Endothelial cell of umbilical vein (primary cell): ENCODE measurements at regions not wholly inside any gene's neighbourhood (a gene's known extent, or its start where the extent isn't known, plus 50 kb on each side); places are given as distances from the start of the nearest gene placed in this dataset.

ENCODE experiments used
- BruUV-seq: library from RNA; stranded (reverse); fragments of 400-500 nt; replicated peaks from 2 replicates; lab custom pipeline; 2021; lab: Mats Ljungman, UMichigan
- CTCF ChIA-PET: fragments of 300-600, 350-600 bp; sonication (Branson Sonifier 250); formaldehyde crosslinking; loops from one replicate; lab custom pipeline; 2021; ENCODE audit warnings: antibody characterized with exemption, inconsistent platforms; lab: Charles Lee
- POLR2A ChIA-PET: fragments of 300-600, 350-600 bp; sonication (Branson Sonifier 250); formaldehyde crosslinking; loops from one replicate; lab custom pipeline; 2021; ENCODE audit warnings: antibody characterized with exemption, inconsistent platforms; lab: Charles Lee
- DNase-seq: peaks from one replicate; pipeline ENCODE4 v3.0.0-alpha.2; 2011; ENCODE audit warnings: low read depth, low spot score
- FAIRE-seq: peaks from 2 replicates; lab custom pipeline; 2011; peaks lifted over from hg19 to GRCh38; lab: Jason Lieb, UNC
- H2AFZ ChIP-seq: 2 replicates; pipeline ENCODE4 v1.6.0; 2012; ENCODE audit warnings: low read depth, low read length, control low read depth, inconsistent platforms
- H3K27ac ChIP-seq: 2 replicates; pipeline ENCODE4 v1.5.1; 2011; ENCODE audit warnings: low read depth, mild to moderate bottlenecking, control low read depth, low read length, moderate library complexity; ENCODE audit not compliant: insufficient read depth
- H3K27me3 ChIP-seq, 2 experiments: 2 replicates each; pipeline versions ENCODE4 v1.6.0 to v1.6.1; 2011; ENCODE audit warnings: low read length in 2 of 2, mixed read lengths in 1 of 2; ENCODE audit not compliant: control insufficient read depth in 2 of 2, insufficient read depth in 2 of 2
- H3K36me3 ChIP-seq, 2 experiments: 2 replicates in 1 of 2; 3 replicates in 1 of 2; pipeline ENCODE4 v1.5.1; 2011; ENCODE audit warnings: low read length in 2 of 2, mild to moderate bottlenecking in 1 of 2, moderate library complexity in 1 of 2; ENCODE audit not compliant: control insufficient read depth in 2 of 2, insufficient read depth in 2 of 2; ENCODE audit errors: extremely low read depth in 1 of 2
- H3K4me1 ChIP-seq: 3 replicates; pipeline ENCODE4 v1.5.1; 2011; ENCODE audit warnings: mild to moderate bottlenecking, low read length; ENCODE audit not compliant: control insufficient read depth, insufficient read depth; ENCODE audit errors: extremely low read depth
- H3K4me2 ChIP-seq: 2 replicates; pipeline ENCODE4 v1.6.1; 2011; ENCODE audit warnings: low read length, control low read depth, mixed read lengths; ENCODE audit not compliant: insufficient read depth
- H3K4me3 ChIP-seq, 3 experiments: fragments of 200-600 bp in 1 of 3; sonication (generic), shearing (Covaris generic) in 1 of 3; replicated peaks in 1 of 3; 2 replicates each; pipeline ENCODE4 v1.5.1; 2011 to 2016; ENCODE audit warnings: control low read depth in 3 of 3, low read length in 3 of 3, mild to moderate bottlenecking in 2 of 3, inconsistent platforms in 1 of 3, low read depth in 1 of 3, moderate library complexity in 1 of 3; ENCODE audit not compliant: insufficient read depth in 1 of 3
- H3K79me2 ChIP-seq: 2 replicates; pipeline ENCODE4 v1.6.0; 2012; ENCODE audit warnings: low read length, inconsistent platforms; ENCODE audit not compliant: control insufficient read depth, insufficient read depth
- H3K9ac ChIP-seq: replicated peaks from 2 replicates; pipeline ENCODE3; 2011; ENCODE audit warnings: low read length, control low read depth; ENCODE audit not compliant: insufficient read depth; ENCODE audit errors: extremely low read depth
- H3K9me1 ChIP-seq: replicated peaks from 3 replicates; pipeline ENCODE4 v1.6.0; 2011; ENCODE audit warnings: mild to moderate bottlenecking, low read length; ENCODE audit not compliant: control insufficient read depth, insufficient read depth; ENCODE audit errors: extremely low read depth
- H3K9me3 ChIP-seq: replicated peaks from 2 replicates; pipeline ENCODE4 v1.5.1; 2012; ENCODE audit warnings: low read length, inconsistent platforms; ENCODE audit not compliant: control insufficient read depth, insufficient read depth
- H4K20me1 ChIP-seq: replicated peaks from 2 replicates; pipeline ENCODE3; 2011; ENCODE audit warnings: mild to moderate bottlenecking, low read length; ENCODE audit not compliant: control insufficient read depth, insufficient read depth; ENCODE audit errors: extremely low read depth
- CTCF ChIP-seq, 2 donors: IDR thresholded peaks; 1 replicate in 1 of 2; 2 replicates in 1 of 2; pipeline ENCODE4 v1.5.1; 2011; ENCODE audit warnings: low read length in 2 of 2, mild to moderate bottlenecking in 2 of 2, moderate library complexity in 2 of 2, control low read depth in 1 of 2, inconsistent platforms in 1 of 2, low read depth in 1 of 2; ENCODE audit not compliant: insufficient read depth in 1 of 2; ENCODE audit errors: extremely low read depth in 1 of 2
- EZH2 ChIP-seq: IDR thresholded peaks from 2 replicates; pipeline ENCODE4 v1.6.1; 2012; ENCODE audit warnings: borderline replicate concordance, low read depth, mild to moderate bottlenecking, moderate library complexity, low read length, inconsistent platforms; ENCODE audit not compliant: severe bottlenecking
- FOS ChIP-seq: IDR thresholded peaks from 2 replicates; pipeline ENCODE4 v1.6.1; 2011; ENCODE audit warnings: mild to moderate bottlenecking, low read length, moderate library complexity, borderline replicate concordance; ENCODE audit not compliant: insufficient read depth
- GATA2 ChIP-seq: IDR thresholded peaks from 2 replicates; pipeline ENCODE4 v1.7.0; 2011; ENCODE audit warnings: low read depth, mild to moderate bottlenecking, moderate library complexity, mixed read lengths, low read length; ENCODE audit not compliant: insufficient read length, insufficient read depth
- JUN ChIP-seq: IDR thresholded peaks from 2 replicates; pipeline ENCODE4 v1.6.1; 2011; ENCODE audit warnings: borderline replicate concordance, low read depth; ENCODE audit not compliant: insufficient read length, insufficient read depth
- MAX ChIP-seq: IDR thresholded peaks from 2 replicates; pipeline ENCODE4 v1.6.1; 2011; ENCODE audit not compliant: insufficient read depth, insufficient read length
- MYC ChIP-seq: IDR thresholded peaks from one replicate; pipeline ENCODE4 v1.6.1; 2011; ENCODE audit warnings: mild to moderate bottlenecking, low read depth, low read length
- POLR2A ChIP-seq: IDR thresholded peaks from 2 replicates; pipeline ENCODE4 v1.6.1; 2012; ENCODE audit warnings: low read depth, mild to moderate bottlenecking, control low read depth, low read length
- POLR2AphosphoS5 ChIP-seq: IDR thresholded peaks from 2 replicates; pipeline ENCODE4 v1.6.1; 2012; ENCODE audit warnings: low read depth, mild to moderate bottlenecking, control low read depth, low read length, moderate library complexity; ENCODE audit not compliant: insufficient read depth
- dilution Hi-C: fragments of 300-500 bp; cut with MboI; formaldehyde crosslinking; loops from one replicate; pipeline ENCODE4 v1.15.0; 2019; ENCODE audit warnings: low sequenced_read_pairs; ENCODE audit not compliant: extremely low pct_ligation_motif_present
- intact Hi-C: fragments of 100-400 bp; cut with micrococcal nuclease; formaldehyde crosslinking; loops from one replicate; pipeline ENCODE4 v1.10.0; 2022

- Histone ChIP-seq H3K27ac (no peak overlapping the region), H3K36me3 (no peaks in the 10 kb centered on the region), H4K20me1 (no peaks in the 10 kb centered on the region), H3K27me3 (no peaks in the 10 kb centered on the region), H3K9me1 (no peaks in the 10 kb centered on the region), H3K9me3 (no peaks in the 10 kb centered on the region), H3K4me1 (no peaks in the 10 kb centered on the region), H2AFZ (no peak overlapping the region), H3K79me2 (no peaks in the 10 kb centered on the region), H3K4me2 (no peak overlapping the region), H3K9ac (no peak overlapping the region), H3K4me3 (no peak overlapping the region)
- no TSS peak for BruUV-seq
- ChIA-PET POLR2A (no interaction called here), CTCF (no interaction called here)
- dilution Hi-C loops, result no loop called here
- intact Hi-C loops, result no loop called here
- no peak for FAIRE-seq
- TF ChIP-seq MAX, result no peak
- no peak for TF ChIP-seq CTCF (IDR thresholded peaks at IDR 0.05; ENCODE audit: extremely low read depth in 1 of 2, insufficient read depth in 1 of 2, low read depth in 1 of 2, low read length in 2 of 2)
- DNase-seq, result no peak
Measured at GRCh38 chr3:117843356-117843755, 1133.8 kb downstream of the TUSC7 start.

- dilution Hi-C loops, result no loop called here
- no TSS peak for BruUV-seq
- Histone ChIP-seq H3K4me2 (no peak overlapping the region), H3K4me3 (no peak overlapping the region), H3K9me3 (no peaks in the 10 kb centered on the region), H3K4me1 (no peaks in the 10 kb centered on the region), H3K9me1 (no peaks in the 10 kb centered on the region), H3K27me3 (no peaks in the 10 kb centered on the region), H2AFZ (no peak overlapping the region), H3K27ac (no peak overlapping the region), H4K20me1 (no peaks in the 10 kb centered on the region), H3K9ac (no peak overlapping the region), H3K36me3 (no peaks in the 10 kb centered on the region), H3K79me2 (no peaks in the 10 kb centered on the region)
- DNase-seq (no peak), FAIRE-seq (no peak)
- intact Hi-C loops, result loop anchor here (5.0 kb wide), 1 partner anchor 153 kb away; no protein-coding TSS in a partner anchor
- ChIA-PET CTCF (no interaction called here), POLR2A (no interaction called here)
- TF ChIP-seq FOS (no peak), GATA2 (no peak), MAX (no peak), JUN (no peak), EZH2 (no peak), POLR2AphosphoS5 (no peak), CTCF (IDR thresholded peaks at IDR 0.05; ENCODE audit: extremely low read depth in 1 of 2, insufficient read depth in 1 of 2, low read depth in 1 of 2, low read length in 2 of 2) (no peak), POLR2A (no peak), MYC (no peak)
Measured at GRCh38 chr3:117844676-117845075, 1135.1 kb downstream of the TUSC7 start.
